ENCODE measurements at regions not wholly inside any gene's neighbourhood (a gene's known extent, or its start where the extent isn't known, plus 50 kb on each side); places are given as distances from the start of the nearest gene placed in this dataset.
"Not testable (repeated sequence)": the region's sequence is repeated elsewhere in the genome, so short reads cannot be mapped to it uniquely, and the experiment has no call there.

DNA sequence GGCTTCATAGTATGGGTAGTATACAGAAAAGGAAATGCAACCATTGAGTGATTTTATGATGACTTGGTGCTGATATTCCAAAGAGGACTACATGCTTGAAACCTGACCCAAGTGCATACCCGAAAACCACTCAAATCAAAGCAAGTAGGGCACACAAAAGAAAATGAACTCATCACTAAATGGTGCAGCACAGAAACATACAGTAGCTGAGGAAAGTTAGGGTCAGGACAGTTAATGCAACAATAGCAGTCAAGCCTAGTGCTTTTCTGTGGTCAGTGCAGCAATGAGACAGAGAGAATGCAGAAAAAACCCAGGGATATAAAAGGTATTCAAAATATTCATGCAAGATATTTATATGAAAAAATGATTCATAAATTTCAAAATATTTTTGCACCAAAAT, 711.1 kb downstream of the EPHA7 start:
- no peak for DNase-seq

GRCh38 chr6:92706976-92707375, 712.4 kb downstream of the EPHA7 start:
- DNase-seq = no peak

- DNase-seq = no peak
These were observed 717.8 kb downstream of the EPHA7 start for GRCh38 chr6:92701425-92702096.

DNA sequence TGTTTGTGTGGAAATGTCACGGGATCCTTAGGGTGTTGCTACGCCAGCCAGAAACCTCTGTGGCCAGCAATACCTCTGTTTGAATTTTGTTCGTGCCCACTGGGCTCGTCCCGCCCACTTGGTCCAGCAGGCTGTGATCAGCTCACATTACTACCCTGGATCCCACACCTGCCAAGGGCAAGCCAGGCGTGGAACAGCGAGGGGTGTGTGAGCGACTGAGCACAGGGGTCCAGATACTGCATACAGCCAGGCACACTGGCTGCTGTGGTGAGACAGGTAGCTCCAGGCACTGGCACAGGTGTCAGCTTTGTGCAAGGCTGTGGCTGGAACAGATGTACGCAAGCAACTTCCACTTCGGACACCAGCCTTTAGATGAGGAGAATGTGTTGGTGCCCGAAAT, 718.9 kb downstream of the EPHA7 start:
- DNase-seq = no peak

GRCh38 chr6:92690997-92691599, 728.3 kb downstream of the EPHA7 start:
- no peak for DNase-seq

DNA sequence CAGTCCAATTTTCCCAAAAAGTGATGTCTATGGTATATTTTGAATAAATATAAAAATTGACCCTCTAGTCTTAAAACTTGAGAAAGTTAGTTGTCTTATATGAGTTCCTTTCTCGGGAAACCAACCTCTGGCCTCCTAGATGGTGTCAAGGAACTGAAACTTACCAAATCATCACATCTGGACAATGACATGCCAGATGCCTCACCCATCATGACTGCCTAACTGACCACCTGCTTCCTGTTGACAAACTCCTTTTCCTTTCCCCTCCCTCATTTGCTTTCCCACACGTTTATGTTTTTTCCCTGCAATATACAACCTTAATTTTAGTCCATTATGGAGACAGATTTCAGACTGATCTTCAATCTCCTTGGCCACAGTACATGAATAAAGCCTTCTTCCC, 731.0 kb downstream of the EPHA7 start:
- no peak for DNase-seq

DNA sequence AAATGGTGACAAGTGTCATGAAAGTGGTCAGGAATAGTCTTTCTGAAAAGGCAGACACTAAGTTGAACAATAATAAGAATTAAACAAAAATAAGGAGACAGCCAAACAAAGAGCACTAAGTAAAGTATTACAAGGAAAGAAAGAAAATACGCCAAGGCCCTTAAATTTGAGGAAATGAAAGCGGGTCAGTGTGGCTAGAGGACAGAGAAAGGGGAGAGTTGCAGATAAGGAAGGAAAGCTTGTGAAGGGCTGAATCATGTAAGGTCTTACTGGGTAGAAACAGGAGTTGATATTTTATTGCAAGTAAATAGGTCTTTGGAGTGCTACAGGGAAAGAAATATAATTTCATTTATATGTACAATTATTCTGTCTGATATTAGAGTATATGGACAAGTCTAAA, 732.1 kb downstream of the EPHA7 start:
- no peak for DNase-seq

- no peak for DNase-seq
These were observed 735.0 kb downstream of the EPHA7 start for GRCh38 chr6:92684386-92684785.

DNA sequence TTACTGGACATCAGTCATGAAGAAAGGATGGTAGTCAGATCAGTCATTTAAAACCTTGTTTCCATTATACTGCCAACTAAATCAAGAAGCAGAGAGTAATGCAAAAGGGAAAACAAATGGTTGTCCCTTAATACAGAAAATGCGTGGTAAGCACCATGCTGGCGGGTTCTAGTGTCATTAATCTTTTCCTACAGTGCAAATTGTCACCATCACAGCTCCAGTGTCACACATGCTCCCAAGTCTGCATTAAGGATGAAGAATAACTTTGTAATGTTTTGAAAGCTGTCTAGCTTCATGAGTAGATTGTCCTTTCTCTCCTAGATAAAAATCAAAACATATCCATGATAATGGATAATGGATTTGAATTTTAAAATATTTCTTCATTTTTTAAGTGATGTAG, 735.6 kb downstream of the EPHA7 start:
- DNase-seq = no peak

DNA sequence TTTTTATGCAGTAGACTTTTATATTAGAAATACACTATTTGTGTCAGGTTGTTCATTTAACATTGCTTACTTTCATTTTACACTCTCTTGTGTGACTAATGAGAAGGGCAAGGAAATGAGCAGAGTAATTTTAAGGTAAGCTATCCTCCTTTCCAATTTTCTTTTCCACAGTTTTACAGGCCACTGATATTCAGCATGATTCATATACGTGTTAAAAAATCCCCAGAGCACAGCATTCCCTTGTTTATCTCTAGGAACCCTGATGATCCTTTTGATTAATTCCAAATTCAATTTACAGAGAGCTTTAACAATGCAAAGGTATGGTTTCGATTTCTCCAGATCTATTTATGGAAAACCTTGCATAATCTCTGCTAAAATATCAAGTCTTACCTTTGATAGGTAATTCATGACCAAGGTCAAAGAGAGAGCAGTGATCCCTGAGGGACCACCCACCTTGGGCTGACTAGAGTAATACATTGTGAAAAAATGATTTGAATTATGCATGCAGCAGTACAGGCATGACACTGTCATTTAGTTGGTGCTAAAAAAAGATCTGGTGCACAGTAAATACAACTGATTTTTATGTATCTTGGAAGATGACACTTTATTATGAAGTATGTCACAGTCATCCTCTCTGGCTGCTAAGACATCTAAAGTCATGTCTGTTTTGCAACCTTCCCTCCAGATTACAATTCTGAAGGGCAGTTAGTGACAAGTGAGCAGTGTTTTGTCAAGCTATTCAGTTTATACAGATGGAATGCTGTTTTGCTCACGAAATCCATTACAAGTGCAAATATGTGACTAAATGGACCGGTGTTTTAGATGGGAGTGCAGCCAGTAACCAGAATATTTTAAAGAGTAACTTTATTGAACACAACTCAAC, 736.6 kb downstream of the EPHA7 start:
- DNase-seq = no peak

DNA sequence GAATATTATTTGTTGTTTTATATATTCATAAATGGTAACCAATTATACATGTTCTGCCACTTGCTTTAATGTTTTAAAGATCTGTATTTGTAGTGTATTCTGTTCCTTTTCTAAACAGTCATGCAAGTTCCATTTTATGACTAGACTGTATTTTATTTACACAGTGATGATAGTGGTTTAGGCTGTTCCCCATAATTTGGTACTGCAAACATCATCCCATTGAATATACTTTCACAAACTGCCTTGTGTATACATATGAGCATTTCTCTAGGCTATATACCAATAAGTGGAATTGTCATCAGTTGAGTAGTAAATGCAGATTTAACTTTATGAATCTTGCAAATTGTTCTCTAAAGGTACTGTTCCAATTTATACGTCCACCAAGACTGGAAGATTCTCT, 738.0 kb downstream of the EPHA7 start:
- DNase-seq = no peak

- not testable (repeated sequence) for DNase-seq
These were observed 747.9 kb downstream of the EPHA7 start for GRCh38 chr6:92671462-92671861.

- DNase-seq = no peak
These were observed 751.5 kb downstream of the EPHA7 start for GRCh38 chr6:92667843-92668242.

GRCh38 chr6:92648364-92649086, 770.8 kb downstream of the EPHA7 start:
- no peak for DNase-seq

DNA sequence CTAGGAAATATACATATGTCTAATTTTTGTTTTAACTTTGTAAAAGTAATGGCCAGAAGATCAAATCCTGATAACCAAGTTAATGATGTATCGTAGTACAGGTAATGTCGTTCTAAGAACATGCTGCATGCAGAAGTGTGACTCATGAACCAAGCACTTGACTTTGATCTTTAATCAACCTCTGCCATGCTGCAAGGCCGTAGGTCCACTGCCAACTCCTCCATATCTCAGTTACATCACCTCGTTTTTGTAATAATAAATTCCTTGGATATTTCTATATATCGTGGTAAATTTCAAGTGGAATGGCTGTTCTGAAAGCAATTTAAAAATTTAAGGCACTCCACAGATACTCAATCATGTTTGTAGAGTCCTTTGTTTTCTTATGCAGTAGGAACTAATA, 771.7 kb downstream of the EPHA7 start:
- no peak for DNase-seq

GRCh38 chr6:92644104-92644791, 775.1 kb downstream of the EPHA7 start:
- DNase-seq = peak; percentile 15 to 37

DNA sequence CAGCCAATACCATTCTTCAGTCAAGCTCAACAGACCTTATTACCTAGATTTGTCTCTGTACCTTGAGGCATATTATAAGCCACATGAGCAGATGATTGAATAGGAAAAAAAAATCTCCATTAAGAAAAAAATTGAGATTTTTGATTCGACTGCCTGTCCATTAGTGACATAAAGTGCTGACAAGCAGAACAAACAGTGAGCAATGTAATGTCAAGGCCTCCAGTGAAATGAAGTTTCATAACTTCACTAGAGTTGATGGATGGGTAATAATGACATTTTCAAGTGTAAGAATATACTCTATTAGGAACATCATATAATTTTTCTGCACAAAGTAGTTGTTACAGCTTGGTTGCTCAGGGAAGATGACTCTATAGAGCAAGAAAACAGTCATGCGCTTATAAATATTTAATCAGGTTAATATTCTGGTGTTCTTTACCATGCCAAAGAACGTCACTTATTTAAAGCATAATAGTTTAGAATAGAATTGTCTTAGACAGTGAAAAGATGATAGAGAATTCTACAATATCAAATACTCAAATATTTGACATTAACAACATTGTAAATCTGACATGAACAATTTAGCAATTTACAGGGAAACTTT, 783.7 kb downstream of the EPHA7 start:
- no peak for DNase-seq

DNA sequence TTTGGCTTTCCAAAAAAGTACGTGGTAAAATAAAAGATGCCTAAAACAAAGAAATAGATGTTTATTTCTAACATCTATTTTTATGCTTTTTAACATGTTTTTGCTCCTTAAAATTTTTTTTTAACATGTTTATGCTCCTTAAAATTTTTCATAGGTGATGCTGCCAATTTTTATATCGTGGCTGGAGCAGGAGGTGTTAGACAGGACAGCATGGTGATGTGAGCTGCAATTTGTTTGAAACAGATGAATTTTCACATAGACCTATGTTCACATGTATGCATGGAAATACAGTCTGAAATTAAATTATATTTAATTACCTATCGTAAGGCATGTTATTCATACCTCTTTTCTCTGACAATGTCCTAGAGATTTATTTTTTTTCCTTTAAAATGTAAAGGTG, 784.8 kb downstream of the EPHA7 start:
- DNase-seq = no peak

- DNase-seq = no peak
These were observed 795.9 kb downstream of the EPHA7 start for GRCh38 chr6:92623431-92623830.

- DNase-seq = no peak
These were observed 801.6 kb downstream of the EPHA7 start for GRCh38 chr6:92617721-92618120.

DNA sequence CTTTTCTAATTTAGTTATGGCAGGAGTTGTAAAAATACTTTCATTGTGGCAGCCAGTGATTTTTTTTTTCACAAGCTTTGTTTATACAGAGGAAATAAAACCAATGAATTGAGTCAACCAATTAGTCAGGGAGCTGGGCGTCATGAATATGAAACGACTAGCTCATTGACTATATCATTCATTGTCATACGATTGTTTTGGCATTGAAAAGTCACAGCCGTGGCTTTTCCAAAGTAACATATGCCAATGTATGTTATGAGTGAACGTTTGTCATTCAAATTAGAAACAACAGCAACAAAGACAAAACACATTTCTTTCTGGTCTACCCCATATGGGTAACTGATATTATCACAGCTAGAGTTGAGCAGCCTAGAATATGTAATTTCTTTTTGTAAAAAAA, 810.6 kb downstream of the EPHA7 start:
- DNase-seq = no peak

GRCh38 chr6:92593201-92593600, 826.2 kb downstream of the EPHA7 start:
- no peak for DNase-seq

Measured in stimulated activated CD4-positive, alpha-beta T cell treated with anti-CD3 and anti-CD28 coated beads, Interleukin-2, amount 100 ng/mL, for 24 hours (primary cell).